Lung (tissue), 11 donors: ENCODE measurements at regions not wholly inside any gene's neighbourhood (a gene's known extent, or its start where the extent isn't known, plus 50 kb on each side); places are given as distances from the start of the nearest gene placed in this dataset.

Experiments used
- ATAC-seq: fragments of 200-7000 bp; cut with Tn5 transposase; one replicate; pipeline ENCODE4 v1.9.1; 2020; ENCODE audit warnings: moderate number of reproducible peaks; ENCODE audit not compliant: insufficient read depth, low FRiP score
- DNase-seq, 3 donors: peaks; one replicate each; pipeline ENCODE4 v3.0.0-alpha.2; 2013 to 2017
- H3K27ac ChIP-seq, 2 donors: one replicate each; pipeline ENCODE4 v1.5.1; 2013; ENCODE audit warnings: mild to moderate bottlenecking in 2 of 2, moderate library complexity in 2 of 2, control low read depth in 1 of 2, inconsistent platforms in 1 of 2, low read depth in 1 of 2, low read length in 1 of 2
- H3K27me3 ChIP-seq, 3 donors: one replicate each; pipeline ENCODE4 v1.5.1; 2013; ENCODE audit warnings: low read length in 2 of 3; ENCODE audit not compliant: control insufficient read depth in 3 of 3, insufficient read depth in 3 of 3
- H3K36me3 ChIP-seq, 4 donors: one replicate each; pipeline ENCODE4 v1.5.1; 2013; ENCODE audit warnings: low read length in 4 of 4, mild to moderate bottlenecking in 1 of 4, moderate library complexity in 1 of 4; ENCODE audit not compliant: control insufficient read depth in 4 of 4, insufficient read depth in 4 of 4
- H3K4me1 ChIP-seq, 5 donors: one replicate each; pipeline ENCODE4 v1.5.1; 2013; ENCODE audit warnings: low read length in 5 of 5, mild to moderate bottlenecking in 2 of 5, moderate library complexity in 1 of 5; ENCODE audit not compliant: control insufficient read depth in 5 of 5, insufficient read depth in 5 of 5
- H3K4me3 ChIP-seq: one replicate; pipeline ENCODE4 v1.5.1; 2013; ENCODE audit warnings: mild to moderate bottlenecking, control low read depth, moderate library complexity
- H3K9ac ChIP-seq, 2 donors: one replicate each; pipeline ENCODE4 v1.5.1; 2013; ENCODE audit warnings: low read length in 2 of 2, control low read depth in 1 of 2; ENCODE audit not compliant: insufficient read depth in 1 of 2
- H3K9me3 ChIP-seq, 4 donors: one replicate each; pipeline ENCODE4 v1.5.1; 2013; ENCODE audit warnings: low read length in 3 of 4, mild to moderate bottlenecking in 1 of 4, moderate library complexity in 1 of 4; ENCODE audit not compliant: control insufficient read depth in 4 of 4, insufficient read depth in 3 of 4
- CTCF ChIP-seq: IDR thresholded peaks from 2 replicates; pipeline ENCODE4 v1.5.1; 2012; ENCODE audit warnings: mild to moderate bottlenecking; ENCODE audit errors: control extremely low read depth, extremely low read depth
- WGBS, 2 donors: extraction: QIAGEN DNeasy Blood & Tissue Kit; methylation state at CpG; one replicate each; pipeline ENCODE4 v1.1.7; 2013; 5-methylcytosine and 5-hydroxymethylcytosine counted together
- donor health status: control.
- donor health status: control.
- donor health status: Bipolar disorder and iron deficiency.
- donor health status: healthy.
- donor health status: DM: yes; HTN: yes; CAD: no.

GRCh38 chr7:20870977-20871376 lies 84.3 kb upstream of the SP8 start:
- WGBS, 2 donors: 85 to 97% methylated on average over 2 of the region's 2 CpGs
- no peaks in the 10 kb centered on the region for H3K4me1 ChIP-seq
- peaks cover 0 to 5% (median 0%) of the 10 kb centered on the region in 4 donors for H3K9me3 ChIP-seq
- H3K4me3 ChIP-seq: no peak overlapping the region
- H3K36me3 ChIP-seq: no peaks in the 10 kb centered on the region
- no peaks in the 10 kb centered on the region for H3K27me3 ChIP-seq
- no peak overlapping the region for H3K27ac ChIP-seq
- DNase-seq: no peak
- ATAC-seq: no peak
- no peak overlapping the region for H3K9ac ChIP-seq
- TF ChIP-seq CTCF: no peak

- no peak overlapping the region for H3K9ac ChIP-seq
Observed at GRCh38 chr7:20892776-20893175, 106.1 kb upstream of the SP8 start.

GRCh38 chr7:20894806-20895205 lies 108.1 kb upstream of the SP8 start:
- Histone ChIP-seq H3K9ac (no peak overlapping the region), H3K36me3 (no peaks in the 10 kb centered on the region), H3K27ac (no peak overlapping the region), H3K4me3 (no peak overlapping the region), H3K4me1 (peaks cover 0 to 29% (median 5%) of the 10 kb centered on the region in 5 donors), H3K9me3 (no peaks in the 10 kb centered on the region), H3K27me3 (no peaks in the 10 kb centered on the region)
- TF ChIP-seq CTCF: no peak
- no peak for DNase-seq
- ATAC-seq: no peak

More at GRCh38 chr7:20892776-20893175, 106.1 kb upstream of the SP8 start:
- Histone ChIP-seq H3K4me1 (peaks cover 0 to 29% (median 5%) of the 10 kb centered on the region in 5 donors), H3K4me3 (no peak overlapping the region), H3K9me3 (peaks cover 0 to 2% (median 0%) of the 10 kb centered on the region in 4 donors), H3K27me3 (no peaks in the 10 kb centered on the region), H3K36me3 (no peaks in the 10 kb centered on the region), H3K27ac (no peak overlapping the region)
- 30 to 58% methylated on average over 1 of the region's 1 CpG for WGBS, 2 donors
- no peak for TF ChIP-seq CTCF
- DNase-seq: peak in 2 of 3 donors; percentile 83 to 84
- ATAC-seq: no peak

GRCh38 chr7:20895563-20895962 lies 108.9 kb upstream of the SP8 start:
- Histone ChIP-seq H3K36me3 (no peaks in the 10 kb centered on the region), H3K9ac (no peak overlapping the region), H3K9me3 (peaks cover 0 to 1% (median 0%) of the 10 kb centered on the region in 4 donors), H3K27me3 (no peaks in the 10 kb centered on the region), H3K4me1 (peaks cover 0 to 29% (median 5%) of the 10 kb centered on the region in 5 donors), H3K27ac (no peak overlapping the region), H3K4me3 (no peak overlapping the region)
- DNase-seq: no peak
- TF ChIP-seq CTCF: no peak
- WGBS, 2 donors: 75 to 86% methylated on average over 5 of the region's 5 CpGs
- ATAC-seq: no peak
